HG03354 (cell line): ENCODE measurements at regions not wholly inside any gene's neighbourhood (a gene's known extent, or its start where the extent isn't known, plus 50 kb on each side); places are given as distances from the start of the nearest gene placed in this dataset.

ENCODE experiments used
- ATAC-seq: cut with Tn5 transposase; IDR thresholded peaks from one replicate; pipeline ENCODE4 v1.9.1; 2021; ENCODE audit warnings: mild to moderate bottlenecking; ENCODE audit not compliant: unreplicated experiment, poor library complexity, severe bottlenecking

GRCh38 chrX:42943051-42943974 is 165.3 kb upstream of the PPP1R2C start:
- peak; percentile 88 for ATAC-seq

- ATAC-seq, result peak; percentile 21
Observed at GRCh38 chrX:42944381-42944998, 166.5 kb upstream of the PPP1R2C start.

DNA sequence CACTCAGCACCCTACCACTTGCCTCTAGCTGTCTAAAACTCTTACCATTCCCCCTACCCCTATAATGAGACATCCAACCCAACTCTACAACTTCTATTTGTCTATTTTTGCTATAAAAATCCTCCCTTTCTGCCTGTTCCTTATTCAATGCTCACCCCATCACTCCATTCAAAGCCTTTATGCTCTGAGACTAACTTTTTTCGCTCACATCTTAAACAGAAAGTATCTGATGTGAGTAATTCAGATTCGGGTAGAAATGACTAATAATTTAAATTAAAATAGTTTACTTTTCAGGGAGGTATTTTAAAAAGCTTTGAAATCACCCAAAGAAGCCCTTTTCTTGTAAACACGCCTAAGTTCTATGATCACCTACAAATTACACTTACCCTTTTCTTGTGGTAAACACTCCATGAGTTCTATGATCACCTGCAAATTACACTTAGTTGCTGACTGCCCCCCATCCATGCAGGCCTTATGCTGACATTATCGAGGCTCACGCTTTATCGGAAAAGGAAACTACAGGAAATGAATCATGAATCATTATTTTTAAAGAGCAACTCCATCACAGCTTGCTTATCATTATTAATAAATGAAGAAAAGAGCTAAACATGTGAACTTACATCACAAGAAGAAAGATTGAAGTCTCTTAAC is 168.7 kb upstream of the PPP1R2C start:
- no peak for ATAC-seq

DNA sequence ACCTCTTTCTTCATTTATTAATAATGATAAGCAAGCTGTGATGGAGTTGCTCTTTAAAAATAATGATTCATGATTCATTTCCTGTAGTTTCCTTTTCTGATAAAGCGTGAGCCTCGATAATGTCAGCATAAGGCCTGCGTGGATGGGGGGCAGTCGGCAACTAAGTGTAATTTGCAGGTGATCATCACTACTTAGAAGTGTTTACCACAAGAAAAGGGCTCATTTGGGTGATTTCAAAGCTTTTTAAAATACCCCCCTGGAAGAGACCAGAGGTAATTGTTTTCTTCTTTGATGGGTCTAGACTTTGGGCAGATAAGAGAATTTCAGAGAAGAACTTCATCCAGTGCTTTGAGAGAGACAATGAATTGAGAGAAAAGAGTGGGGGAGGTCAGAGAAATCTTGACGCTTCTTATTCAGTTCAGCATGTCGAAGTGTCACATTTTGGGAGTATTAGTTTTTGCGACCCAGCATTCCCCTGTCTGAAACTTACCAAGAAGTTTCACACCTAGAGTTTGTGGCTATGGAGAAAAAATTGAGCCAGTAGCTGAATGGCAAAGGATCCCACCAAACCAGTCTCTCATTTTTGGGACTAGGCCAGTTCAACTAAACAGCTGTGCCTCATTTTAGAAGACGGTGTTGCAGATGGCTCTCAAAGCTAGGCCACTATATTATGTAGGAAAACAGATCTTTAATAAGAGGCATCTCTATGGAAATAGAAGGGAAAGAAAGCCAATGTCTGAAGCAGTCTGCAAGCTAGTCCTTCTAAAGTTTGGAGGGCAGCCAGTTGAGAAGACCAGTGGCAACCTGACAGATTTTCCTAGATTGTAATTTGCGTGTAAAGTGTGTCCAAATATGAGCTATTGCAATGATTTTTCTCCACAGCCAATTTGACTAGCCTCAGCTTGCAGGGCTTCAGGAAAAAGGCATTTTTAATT is 171.0 kb upstream of the PPP1R2C start:
- no peak for ATAC-seq

- no peak for ATAC-seq
Observed at GRCh38 chrX:42951747-42952146, 173.8 kb upstream of the PPP1R2C start.

GRCh38 chrX:42952621-42953020 is 174.7 kb upstream of the PPP1R2C start:
- ATAC-seq, result no peak

GRCh38 chrX:42954880-42955279 is 176.9 kb upstream of the PPP1R2C start:
- ATAC-seq, result peak; percentile 13

- peak; percentile 84 for ATAC-seq
Observed at GRCh38 chrX:42955349-42955748, 177.4 kb upstream of the PPP1R2C start.

DNA sequence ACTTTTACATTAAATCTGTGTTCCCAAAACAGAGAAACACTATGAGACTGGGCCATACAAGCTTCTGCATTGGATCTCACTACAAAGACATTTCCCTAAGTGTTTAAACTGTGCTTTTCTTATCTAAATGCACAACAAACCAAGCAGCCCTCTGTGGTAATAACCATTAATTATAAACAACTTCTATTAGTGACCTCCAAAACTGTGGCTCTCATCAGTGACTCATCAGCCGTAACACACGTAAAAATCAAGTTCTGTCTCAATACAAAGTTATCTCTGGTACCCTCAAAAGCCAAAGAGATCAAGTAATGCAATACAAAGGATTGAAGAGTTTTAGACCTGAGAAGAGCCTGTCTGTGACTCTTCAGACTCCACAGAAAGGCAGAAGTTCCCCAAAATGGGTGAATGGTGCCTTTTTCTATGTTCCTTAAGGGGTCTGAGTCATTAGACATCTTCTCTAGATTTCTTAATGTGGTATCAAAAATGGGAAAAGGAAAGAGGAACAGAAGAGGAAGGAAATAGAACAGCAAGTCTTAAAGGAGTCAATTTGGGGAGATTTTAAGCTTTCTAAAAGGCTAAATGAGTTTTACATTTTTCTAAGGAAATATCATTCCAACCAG is 189.8 kb upstream of the PPP1R2C start:
- ATAC-seq, result no peak

GRCh38 chrX:42973321-42973720 is 195.4 kb upstream of the PPP1R2C start:
- no peak for ATAC-seq

DNA sequence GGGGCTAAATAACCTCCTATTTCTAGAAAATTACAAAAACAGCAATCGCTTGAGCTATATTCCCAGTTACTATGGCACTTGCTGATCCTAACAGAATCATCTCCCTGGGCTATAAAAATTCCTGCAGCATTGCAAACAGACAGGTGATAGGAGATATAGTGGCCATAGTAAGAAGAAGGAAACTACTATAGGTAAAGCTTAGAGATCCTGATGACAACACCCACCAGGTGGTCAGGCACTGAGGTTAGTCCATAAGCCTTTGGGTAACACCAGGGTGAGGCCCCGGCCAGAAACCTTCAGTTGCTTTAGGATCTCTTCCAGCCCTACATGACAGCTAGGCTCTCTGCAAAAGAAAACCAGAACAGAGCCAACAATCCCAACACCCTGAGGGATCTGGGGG is 197.9 kb upstream of the PPP1R2C start:
- no peak for ATAC-seq

GRCh38 chrX:42976746-42977366 is 198.9 kb upstream of the PPP1R2C start:
- no peak for ATAC-seq

DNA sequence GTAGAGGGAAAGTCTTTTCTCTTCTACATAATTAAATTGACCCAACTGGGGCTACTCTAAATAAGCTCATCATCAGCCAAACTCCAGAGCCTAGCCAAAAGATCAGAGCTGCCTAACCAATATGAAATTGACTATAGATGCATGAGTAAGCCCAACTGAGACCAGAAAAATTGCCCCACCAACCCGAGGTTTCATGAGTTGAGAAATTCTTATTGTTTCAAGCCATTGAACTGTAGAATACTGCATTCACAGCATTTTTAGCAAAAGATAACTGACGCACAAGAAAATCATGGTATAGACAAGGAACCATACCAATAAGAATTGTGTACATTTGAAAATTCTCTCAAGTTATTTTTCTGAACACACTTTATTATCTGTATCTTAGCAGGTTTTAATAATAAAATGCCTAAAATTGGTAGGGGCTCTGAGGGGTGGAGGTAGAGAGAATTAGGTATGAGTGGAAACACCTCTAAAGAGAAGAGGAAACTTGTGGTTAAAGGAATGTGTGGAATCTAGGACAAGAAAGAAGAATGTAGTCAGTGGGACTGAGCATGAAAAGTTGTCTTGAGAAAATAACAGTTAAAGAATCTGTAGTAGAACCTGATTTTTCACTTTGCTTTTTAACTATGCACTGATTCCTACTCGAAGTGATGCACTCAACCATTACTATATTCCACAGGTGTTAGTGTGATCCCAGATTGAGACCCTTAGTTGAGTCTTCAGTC is 200.9 kb upstream of the PPP1R2C start:
- no peak for ATAC-seq

DNA sequence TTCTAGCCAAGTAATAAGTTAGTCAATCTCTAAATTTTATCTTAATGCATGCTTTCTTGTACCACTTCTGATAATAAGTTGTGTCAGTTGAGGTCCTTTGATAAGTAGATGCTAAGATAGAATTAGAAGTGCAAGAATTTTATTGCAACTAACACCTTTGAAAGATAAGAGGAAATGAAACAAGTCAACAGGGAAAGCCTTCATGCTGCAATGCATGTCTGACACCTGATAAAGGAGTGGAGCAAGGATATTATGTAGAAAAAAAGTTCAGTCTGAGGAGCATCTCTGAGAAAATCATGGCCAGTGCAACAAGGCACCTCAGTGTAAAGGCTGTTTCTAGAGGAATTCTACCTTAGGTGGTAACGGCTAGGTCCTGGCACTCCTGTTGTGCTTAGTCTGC is 210.7 kb upstream of the PPP1R2C start:
- ATAC-seq, result no peak

DNA sequence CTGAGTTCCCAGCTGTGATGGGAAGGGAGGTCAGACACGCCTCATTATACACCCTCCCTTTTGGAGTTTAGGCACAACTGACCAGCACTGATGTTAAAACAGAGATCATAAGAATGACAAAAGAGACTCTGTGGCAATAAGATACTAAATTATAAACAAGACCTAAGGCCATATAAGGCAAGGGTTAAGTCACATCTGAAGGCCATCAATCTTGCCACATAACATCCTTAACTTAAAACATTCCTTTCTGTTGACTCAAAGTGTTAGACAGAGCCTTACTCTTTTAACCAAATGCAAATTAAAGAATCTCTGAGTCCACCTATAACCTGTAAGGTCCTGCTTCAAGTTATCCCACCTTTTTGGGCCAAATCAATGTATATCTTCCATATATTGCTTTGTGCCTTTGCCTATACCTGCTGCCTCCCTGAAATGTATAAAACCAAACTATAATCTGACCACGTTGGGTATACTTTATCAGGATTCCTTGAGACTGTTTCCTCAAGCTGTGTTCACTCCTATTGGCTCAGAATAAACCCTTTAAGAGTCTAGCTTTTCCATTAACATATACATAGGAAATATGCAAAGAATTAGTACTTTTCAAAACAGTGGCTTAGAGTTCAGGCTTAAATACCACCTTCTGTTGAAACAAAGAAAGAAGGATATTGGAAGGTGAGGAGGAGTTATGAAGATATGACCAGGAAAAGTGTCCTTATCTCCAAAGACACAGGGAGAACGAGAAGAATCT is 214.4 kb upstream of the PPP1R2C start:
- no peak for ATAC-seq

GRCh38 chrX:42996861-42997260 is 218.9 kb upstream of the PPP1R2C start:
- no peak for ATAC-seq

GRCh38 chrX:43000121-43000520 is 222.2 kb upstream of the PPP1R2C start:
- ATAC-seq, result no peak
